Mesenchymal stem cell (in vitro differentiated cells and primary cell): ENCODE measurements at regions not wholly inside any gene's neighbourhood (a gene's known extent, or its start where the extent isn't known, plus 50 kb on each side); places are given as distances from the start of the nearest gene placed in this dataset.

Source experiments
- DNase-seq: peaks from one replicate; pipeline ENCODE4 v3.0.0-alpha.2; 2013
- H2AFZ ChIP-seq: one replicate; pipeline ENCODE4 v1.6.1; 2013; ENCODE audit warnings: low read depth, mild to moderate bottlenecking, control low read depth, inconsistent platforms, low read length, moderate library complexity
- H2AK5ac ChIP-seq: 2 replicates; pipeline ENCODE4 v1.6.1; 2013; ENCODE audit warnings: low read length, moderate library complexity, mild to moderate bottlenecking, inconsistent platforms; ENCODE audit not compliant: severe bottlenecking
- H2BK120ac ChIP-seq: one replicate; pipeline ENCODE4 v1.6.1; 2013; ENCODE audit warnings: low read depth, mild to moderate bottlenecking, inconsistent platforms, low read length, moderate library complexity
- H2BK12ac ChIP-seq, 2 experiments: one replicate each; pipeline ENCODE4 v1.6.1; 2013; ENCODE audit warnings: inconsistent platforms in 2 of 2, low read length in 2 of 2, mild to moderate bottlenecking in 2 of 2, moderate library complexity in 2 of 2, control low read depth in 1 of 2
- H2BK15ac ChIP-seq: one replicate; pipeline ENCODE4 v1.6.1; 2013; ENCODE audit warnings: mild to moderate bottlenecking, low read depth, inconsistent platforms; ENCODE audit not compliant: poor library complexity, severe bottlenecking
- H2BK5ac ChIP-seq: 2 replicates; pipeline ENCODE4 v1.6.1; 2013; ENCODE audit warnings: low read depth, mild to moderate bottlenecking, low read length, control low read depth, inconsistent platforms; ENCODE audit not compliant: poor library complexity, severe bottlenecking
- H3K14ac ChIP-seq, 2 experiments: one replicate each; pipeline ENCODE4 v1.6.1; 2013; ENCODE audit warnings: inconsistent platforms in 2 of 2, low read length in 2 of 2, control low read depth in 1 of 2, mild to moderate bottlenecking in 1 of 2, moderate library complexity in 1 of 2
- H3K18ac ChIP-seq, 2 experiments: one replicate each; pipeline ENCODE4 v1.6.1; 2013; ENCODE audit warnings: inconsistent platforms in 2 of 2, low read length in 2 of 2, control low read depth in 1 of 2, low read depth in 1 of 2, mild to moderate bottlenecking in 1 of 2
- H3K23ac ChIP-seq, 2 experiments: one replicate each; pipeline ENCODE4 v1.6.1; 2013; ENCODE audit warnings: inconsistent platforms in 2 of 2, low read length in 2 of 2, mild to moderate bottlenecking in 2 of 2, moderate library complexity in 2 of 2, control low read depth in 1 of 2
- H3K27ac ChIP-seq: 2 replicates; pipeline ENCODE4 v1.5.1; 2013; ENCODE audit warnings: mild to moderate bottlenecking, moderate library complexity, low read length, control low read depth, inconsistent platforms; ENCODE audit not compliant: poor library complexity, severe bottlenecking
- H3K27me3 ChIP-seq, 2 experiments: 2 replicates each; pipeline versions ENCODE4 v1.6.1 to v1.7.0; 2013; ENCODE audit warnings: low read length in 2 of 2, mild to moderate bottlenecking in 2 of 2, moderate library complexity in 2 of 2, control low read depth in 1 of 2, inconsistent platforms in 1 of 2; ENCODE audit not compliant: control insufficient read depth in 1 of 2, insufficient read depth in 1 of 2
- H3K36me3 ChIP-seq, 2 experiments: 2 replicates each; pipeline versions ENCODE4 v1.6.1 to v1.7.0; 2013; ENCODE audit warnings: low read length in 2 of 2, control low read depth in 1 of 2, inconsistent platforms in 1 of 2, low read depth in 1 of 2, mild to moderate bottlenecking in 1 of 2; ENCODE audit not compliant: insufficient read depth in 2 of 2, control insufficient read depth in 1 of 2
- H3K4ac ChIP-seq, 2 experiments: one replicate each; pipeline ENCODE4 v1.6.1; 2013; ENCODE audit warnings: inconsistent platforms in 2 of 2, low read length in 2 of 2, mild to moderate bottlenecking in 2 of 2, moderate library complexity in 2 of 2, control low read depth in 1 of 2, low read depth in 1 of 2
- H3K4me1 ChIP-seq: 2 replicates; pipeline ENCODE4 v1.6.1; 2013; ENCODE audit warnings: low read depth, low read length, control low read depth; ENCODE audit not compliant: control insufficient read depth, insufficient read depth
- H3K4me2 ChIP-seq: 2 replicates; pipeline ENCODE4 v1.6.1; 2013; ENCODE audit warnings: low read length, mild to moderate bottlenecking, inconsistent platforms; ENCODE audit not compliant: poor library complexity, severe bottlenecking
- H3K4me3 ChIP-seq, 2 experiments: 2 replicates each; pipeline versions ENCODE4 v1.5.1 to v1.7.0; 2013; ENCODE audit warnings: low read length in 2 of 2, mild to moderate bottlenecking in 2 of 2, control low read depth in 1 of 2, low read depth in 1 of 2; ENCODE audit not compliant: insufficient read depth in 1 of 2
- H3K79me1 ChIP-seq: replicated peaks from 2 replicates; pipeline ENCODE4 v1.6.1; 2013; ENCODE audit warnings: mild to moderate bottlenecking, control low read depth, low read length, inconsistent platforms; ENCODE audit not compliant: poor library complexity, severe bottlenecking
- H3K9ac ChIP-seq: 2 replicates; pipeline ENCODE4 v1.7.0; 2013; ENCODE audit warnings: mild to moderate bottlenecking, low read length, moderate library complexity
- H3K9me3 ChIP-seq: 2 replicates; pipeline ENCODE4 v1.7.0; 2013; ENCODE audit warnings: mild to moderate bottlenecking, low read length; ENCODE audit not compliant: control insufficient read depth
- H4K8ac ChIP-seq: one replicate; pipeline ENCODE4 v1.6.1; 2013; ENCODE audit warnings: inconsistent platforms, mild to moderate bottlenecking, low read length, moderate library complexity
- H4K91ac ChIP-seq: one replicate; pipeline ENCODE4 v1.6.1; 2013; ENCODE audit warnings: mild to moderate bottlenecking, low read length, inconsistent platforms
- WGBS: methylation state at CpG from one replicate; pipeline ENCODE4 v1.1.7; 2013; ENCODE audit warnings: mixed read lengths; 5-methylcytosine and 5-hydroxymethylcytosine counted together

- Histone ChIP-seq H3K14ac (no peak overlapping the region), H3K4me3 (no peak overlapping the region), H2AFZ (no peak overlapping the region), H3K36me3 (no peaks in the 10 kb centered on the region), H3K4ac (no peak overlapping the region), H2BK12ac (no peak overlapping the region), H3K4me1 (no peaks in the 10 kb centered on the region), H2BK5ac (no peak overlapping the region), H3K27me3 (no peaks in the 10 kb centered on the region), H3K23ac (no peak overlapping the region), H3K79me1 (no peaks in the 10 kb centered on the region), H2AK5ac (no peak overlapping the region), H3K9ac (no peak overlapping the region), H3K27ac (no peak overlapping the region), H4K91ac (no peak overlapping the region), H2BK15ac (no peak overlapping the region), H3K9me3 (no peaks in the 10 kb centered on the region), H4K8ac (no peak overlapping the region), H3K4me2 (no peak overlapping the region), H2BK120ac (no peak overlapping the region), H3K18ac (no peak overlapping the region)
- DNase-seq, result no peak
- 47% methylated on average over 6 of the region's 6 CpGs for WGBS
These were observed 406.3 kb upstream of the RBFOX1 start for GRCh38 chr16:6926341-6926740.

GRCh38 chr16:6918646-6919045 is 414.0 kb upstream of the RBFOX1 start:
- no peaks in the 10 kb centered on the region for H3K79me1 ChIP-seq
- no peak overlapping the region for H3K4me2 ChIP-seq
- no peaks in the 10 kb centered on the region for H3K4me1 ChIP-seq
- H3K9ac ChIP-seq, result no peak overlapping the region
- no peak overlapping the region for H3K14ac ChIP-seq
- DNase-seq, result no peak
- no peak overlapping the region for H3K18ac ChIP-seq
- no peak overlapping the region for H3K4me3 ChIP-seq
- 82% methylated on average over 6 of the region's 7 CpGs for WGBS
- no peaks in the 10 kb centered on the region for H3K36me3 ChIP-seq
- no peak overlapping the region for H2BK12ac ChIP-seq
- H3K27ac ChIP-seq, result no peak overlapping the region
- H2BK5ac ChIP-seq, result no peak overlapping the region
- H4K91ac ChIP-seq, result no peak overlapping the region
- H3K27me3 ChIP-seq, result no peaks in the 10 kb centered on the region
- peaks cover 14% of the 10 kb centered on the region for H3K9me3 ChIP-seq
- no peak overlapping the region for H4K8ac ChIP-seq
- no peak overlapping the region for H2BK120ac ChIP-seq
- no peak overlapping the region for H3K4ac ChIP-seq
- no peak overlapping the region for H2AK5ac ChIP-seq
- H2AFZ ChIP-seq, result no peak overlapping the region
- no peak overlapping the region for H2BK15ac ChIP-seq
- H3K23ac ChIP-seq, result no peak overlapping the region

GRCh38 chr16:6916946-6917345 is 415.7 kb upstream of the RBFOX1 start:
- peaks cover 16% of the 10 kb centered on the region for H3K9me3 ChIP-seq
- H3K4me2 ChIP-seq, result no peak overlapping the region
- H2BK15ac ChIP-seq, result no peak overlapping the region
- no peak overlapping the region for H2BK12ac ChIP-seq
- DNase-seq, result no peak
- H3K36me3 ChIP-seq, result no peaks in the 10 kb centered on the region
- H3K14ac ChIP-seq, result no peak overlapping the region
- WGBS, result 40% methylated on average over 1 of the region's 2 CpGs
- no peak overlapping the region for H3K9ac ChIP-seq
- no peaks in the 10 kb centered on the region for H3K27me3 ChIP-seq
- no peak overlapping the region for H3K4me3 ChIP-seq
- no peak overlapping the region for H4K91ac ChIP-seq
- H2BK120ac ChIP-seq, result no peak overlapping the region
- H2AFZ ChIP-seq, result no peak overlapping the region
- no peaks in the 10 kb centered on the region for H3K4me1 ChIP-seq
- no peak overlapping the region for H3K23ac ChIP-seq
- H3K4ac ChIP-seq, result no peak overlapping the region
- no peak overlapping the region for H4K8ac ChIP-seq
- no peak overlapping the region for H3K18ac ChIP-seq
- no peaks in the 10 kb centered on the region for H3K79me1 ChIP-seq
- no peak overlapping the region for H3K27ac ChIP-seq
- H2AK5ac ChIP-seq, result no peak overlapping the region
- no peak overlapping the region for H2BK5ac ChIP-seq

- WGBS, result 90% methylated on average over 5 of the region's 5 CpGs
These were observed 419.1 kb upstream of the RBFOX1 start for GRCh38 chr16:6913566-6913965.

More at GRCh38 chr16:6913566-6913965, 419.1 kb upstream of the RBFOX1 start:
- Histone ChIP-seq H2BK15ac (no peak overlapping the region), H2BK5ac (no peak overlapping the region), H3K36me3 (no peaks in the 10 kb centered on the region), H3K9ac (no peak overlapping the region), H2AFZ (no peak overlapping the region), H4K91ac (no peak overlapping the region), H3K27me3 (no peaks in the 10 kb centered on the region), H3K9me3 (peaks cover 13% of the 10 kb centered on the region), H3K4ac (no peak overlapping the region), H3K4me3 (no peak overlapping the region), H4K8ac (no peak overlapping the region), H2BK12ac (no peak overlapping the region), H3K27ac (no peak overlapping the region), H3K79me1 (no peaks in the 10 kb centered on the region), H3K18ac (no peak overlapping the region), H2AK5ac (no peak overlapping the region), H3K14ac (no peak overlapping the region), H2BK120ac (no peak overlapping the region), H3K4me1 (no peaks in the 10 kb centered on the region), H3K4me2 (no peak overlapping the region), H3K23ac (no peak overlapping the region)
- DNase-seq, result no peak
